MCF 10A (cell line): ENCODE measurements at regions not wholly inside any gene's neighbourhood (a gene's known extent, or its start where the extent isn't known, plus 50 kb on each side); places are given as distances from the start of the nearest gene placed in this dataset.
"Not testable (repeated sequence)": the region's sequence is repeated elsewhere in the genome, so short reads cannot be mapped to it uniquely, and the experiment has no call there.

Experiments
- BruUV-seq: library from RNA; stranded (reverse); fragments of 400-500 nt; replicated peaks from 2 replicates; lab custom pipeline; 2021; lab: Mats Ljungman, UMichigan
- CTCF ChIA-PET: fragments of 300-600 bp; sonication (Branson Sonifier 250); formaldehyde crosslinking; extraction: SDS; loops from one replicate; lab custom pipeline; 2021; ENCODE audit warnings: antibody characterized with exemption, inconsistent platforms; lab: Yijun Ruan, JAX
- POLR2A ChIA-PET: fragments of 300-600, 350-650 bp; sonication (Branson Sonifier 250); formaldehyde crosslinking; extraction: SDS; loops from one replicate; lab custom pipeline; 2020; ENCODE audit warnings: antibody characterized with exemption, inconsistent platforms; lab: Yijun Ruan, JAX
- DNase-seq: peaks from one replicate; pipeline ENCODE4 v3.0.0-alpha.2; 2018; ENCODE audit not compliant: unreplicated experiment
- H3K27ac Mint-ChIP-seq: one replicate; pipeline ENCODE4 v1.8.0; 2022; ENCODE audit warnings: mild to moderate bottlenecking, low read depth, mixed read lengths; ENCODE audit not compliant: unreplicated experiment
- H3K27me3 Mint-ChIP-seq: one replicate; pipeline ENCODE4 v1.8.0; 2022; ENCODE audit warnings: mixed read lengths; ENCODE audit not compliant: insufficient read depth, unreplicated experiment
- H3K36me3 Mint-ChIP-seq: one replicate; pipeline ENCODE4 v1.8.0; 2022; ENCODE audit warnings: mild to moderate bottlenecking, moderate library complexity, mixed read lengths; ENCODE audit not compliant: insufficient read depth, unreplicated experiment
- H3K4me1 Mint-ChIP-seq: one replicate; pipeline ENCODE4 v1.8.0; 2022; ENCODE audit warnings: mixed read lengths; ENCODE audit not compliant: insufficient read depth, unreplicated experiment
- H3K4me3 Mint-ChIP-seq: one replicate; pipeline ENCODE4 v1.8.0; 2022; ENCODE audit warnings: mild to moderate bottlenecking, moderate library complexity, mixed read lengths; ENCODE audit not compliant: unreplicated experiment
- H3K9me3 Mint-ChIP-seq: one replicate; pipeline ENCODE4 v1.8.0; 2022; ENCODE audit warnings: mixed read lengths; ENCODE audit not compliant: unreplicated experiment
- intact Hi-C: fragments of 100-400 bp; cut with micrococcal nuclease; formaldehyde crosslinking; loops from 2 replicates; pipeline ENCODE4 v1.14.1; 2022
- TF ChIP-seq, protein P1 (sequence below): fragments of 200-600 bp; IDR thresholded peaks from one replicate; pipeline ENCODE4 v1.8.0; 2022; ENCODE audit warnings: antibody characterized with exemption, mild to moderate bottlenecking; ENCODE audit not compliant: unreplicated experiment

DNA sequence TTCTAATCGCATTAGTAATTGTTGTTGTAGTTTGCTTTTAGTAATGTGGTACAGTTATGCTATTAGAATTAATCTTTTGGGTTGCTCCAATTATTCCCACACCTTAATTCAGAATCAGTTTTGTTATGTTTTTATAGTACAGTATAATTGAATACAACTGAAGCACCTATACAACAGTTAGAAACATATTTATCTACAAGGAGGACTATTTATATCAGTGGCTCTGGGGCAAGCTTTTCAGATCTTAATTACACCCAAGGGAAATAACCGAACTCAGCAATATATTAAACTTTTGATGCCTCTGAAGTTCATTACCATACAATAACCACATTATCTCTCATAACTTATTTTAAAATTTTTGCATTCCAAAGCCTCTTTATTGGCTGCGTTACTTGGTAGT is 74.4 kb downstream of the LHX9 start:
- POLR2A ChIA-PET: no interaction called here
- H3K4me3 Mint-ChIP-seq: no peak overlapping the region
- BruUV-seq: no TSS peak
- no peaks in the 10 kb centered on the region for H3K9me3 Mint-ChIP-seq
- H3K4me1 Mint-ChIP-seq: no peaks in the 10 kb centered on the region
- no peaks in the 10 kb centered on the region for H3K36me3 Mint-ChIP-seq
- no peak for DNase-seq
- CTCF ChIA-PET: no interaction called here
- no peak overlapping the region for H3K27ac Mint-ChIP-seq
- intact Hi-C loops: no loop called here
- no peaks in the 10 kb centered on the region for H3K27me3 Mint-ChIP-seq
- TF ChIP-seq, protein P1, sequence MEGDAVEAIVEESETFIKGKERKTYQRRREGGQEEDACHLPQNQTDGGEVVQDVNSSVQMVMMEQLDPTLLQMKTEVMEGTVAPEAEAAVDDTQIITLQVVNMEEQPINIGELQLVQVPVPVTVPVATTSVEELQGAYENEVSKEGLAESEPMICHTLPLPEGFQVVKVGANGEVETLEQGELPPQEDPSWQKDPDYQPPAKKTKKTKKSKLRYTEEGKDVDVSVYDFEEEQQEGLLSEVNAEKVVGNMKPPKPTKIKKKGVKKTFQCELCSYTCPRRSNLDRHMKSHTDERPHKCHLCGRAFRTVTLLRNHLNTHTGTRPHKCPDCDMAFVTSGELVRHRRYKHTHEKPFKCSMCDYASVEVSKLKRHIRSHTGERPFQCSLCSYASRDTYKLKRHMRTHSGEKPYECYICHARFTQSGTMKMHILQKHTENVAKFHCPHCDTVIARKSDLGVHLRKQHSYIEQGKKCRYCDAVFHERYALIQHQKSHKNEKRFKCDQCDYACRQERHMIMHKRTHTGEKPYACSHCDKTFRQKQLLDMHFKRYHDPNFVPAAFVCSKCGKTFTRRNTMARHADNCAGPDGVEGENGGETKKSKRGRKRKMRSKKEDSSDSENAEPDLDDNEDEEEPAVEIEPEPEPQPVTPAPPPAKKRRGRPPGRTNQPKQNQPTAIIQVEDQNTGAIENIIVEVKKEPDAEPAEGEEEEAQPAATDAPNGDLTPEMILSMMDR: no peak

GRCh38 chr1:197994907-197995407 is 77.8 kb downstream of the LHX9 start:
- Mint-ChIP-seq H3K4me3 (no peak overlapping the region), H3K27me3 (no peaks in the 10 kb centered on the region), H3K9me3 (no peaks in the 10 kb centered on the region), H3K36me3 (no peaks in the 10 kb centered on the region), H3K4me1 (no peaks in the 10 kb centered on the region), H3K27ac (no peak overlapping the region)
- intact Hi-C loops: no loop called here
- BruUV-seq: no TSS peak
- TF ChIP-seq, protein P1: no peak
- POLR2A ChIA-PET: no interaction called here
- CTCF ChIA-PET: no interaction called here
- no peak for DNase-seq

DNA sequence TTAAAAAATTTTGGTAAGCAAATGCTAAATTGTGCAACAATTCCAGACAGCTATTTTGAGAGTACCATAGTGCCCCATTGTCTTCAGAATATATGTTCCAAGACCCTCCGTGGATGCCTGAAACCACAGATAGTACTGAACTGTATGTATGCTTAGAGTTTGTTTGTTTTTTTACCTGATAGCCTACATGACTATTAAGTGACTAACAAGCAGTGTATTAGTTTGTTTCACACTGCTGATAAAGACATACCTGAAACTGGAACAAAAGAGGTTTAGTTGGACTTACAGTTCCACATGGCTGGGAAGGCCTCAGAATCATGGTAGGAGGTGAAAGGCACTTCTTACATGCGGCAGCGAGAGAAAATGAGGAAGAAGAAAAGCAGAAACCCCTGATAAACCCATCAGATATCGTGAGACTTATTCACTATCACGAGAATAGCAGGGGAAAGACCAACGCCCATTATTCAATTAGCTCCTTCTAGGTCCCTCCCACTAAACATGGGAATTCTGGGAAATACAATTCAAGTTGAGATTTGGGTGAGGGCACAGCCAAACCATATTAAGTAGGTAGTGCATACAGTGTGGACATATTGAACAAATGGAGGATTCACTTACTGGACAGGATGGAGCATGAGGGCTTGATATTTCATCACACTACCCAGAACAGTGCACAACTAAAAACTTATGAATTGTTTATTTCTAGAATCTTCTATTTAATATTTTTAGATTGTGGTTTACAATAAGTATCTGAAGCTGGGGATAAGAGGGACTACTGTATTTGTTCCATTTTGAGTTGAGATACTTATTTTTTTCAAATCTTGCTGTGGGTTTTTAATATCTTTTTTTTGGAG is 78.5 kb downstream of the LHX9 start:
- intact Hi-C loops: no loop called here
- no TSS peak for BruUV-seq
- no peak overlapping the region for H3K27ac Mint-ChIP-seq
- CTCF ChIA-PET: interaction anchor here (0.6 to 1.4 kb wide), 3 partner anchors 7 to 290 kb away, joined by 3 to 4 read pairs (median 3); no protein-coding TSS in a partner anchor
- POLR2A ChIA-PET: no interaction called here
- TF ChIP-seq, protein P1: no peak
- DNase-seq: no peak
- H3K4me1 Mint-ChIP-seq: no peaks in the 10 kb centered on the region
- no peaks in the 10 kb centered on the region for H3K27me3 Mint-ChIP-seq
- H3K4me3 Mint-ChIP-seq: no peak overlapping the region
- no peaks in the 10 kb centered on the region for H3K36me3 Mint-ChIP-seq
- H3K9me3 Mint-ChIP-seq: no peaks in the 10 kb centered on the region

DNA sequence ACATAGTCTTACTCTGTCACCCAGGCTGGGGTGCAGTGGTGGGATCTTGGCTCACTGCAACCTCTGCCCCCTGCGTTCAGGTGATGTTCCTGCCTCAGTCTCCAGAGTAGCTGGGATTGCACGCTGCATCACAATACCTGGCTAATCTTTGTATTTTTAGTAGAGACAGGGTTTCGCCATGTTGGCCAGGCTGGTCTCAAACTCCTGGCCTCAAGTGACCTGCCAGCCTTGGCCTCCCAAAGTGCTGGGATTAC is 79.0 kb downstream of the LHX9 start:
- BruUV-seq, DNase-seq, H3K27ac Mint-ChIP-seq, H3K27me3 Mint-ChIP-seq, H3K36me3 Mint-ChIP-seq, H3K4me3 Mint-ChIP-seq, intact Hi-C loops, H3K9me3 Mint-ChIP-seq, H3K4me1 Mint-ChIP-seq: not testable (repeated sequence)
- CTCF ChIA-PET: interaction anchor here (0.6 to 1.8 kb wide), 5 partner anchors 8 to 290 kb away, joined by 3 to 4 read pairs (median 3); no protein-coding TSS in a partner anchor
- POLR2A ChIA-PET: interaction anchor here (0.6 kb wide), 1 partner anchor 529 kb away, joined by 3 read pairs; no protein-coding TSS in a partner anchor
